Heart right ventricle (tissue), 16 donors: ENCODE measurements at regions not wholly inside any gene's neighbourhood (a gene's known extent, or its start where the extent isn't known, plus 50 kb on each side); places are given as distances from the start of the nearest gene placed in this dataset.
"Not testable (repeated sequence)": the region's sequence is repeated elsewhere in the genome, so short reads cannot be mapped to it uniquely, and the experiment has no call there.

ENCODE experiments used
- ATAC-seq, 8 donors: fragments of 200-7000 bp; cut with Tn5 transposase; one replicate each; pipeline ENCODE4 v1.9.1; 2020; ENCODE audit warnings: mild to moderate bottlenecking in 8 of 8, moderate library complexity in 8 of 8, moderate number of reproducible peaks in 1 of 8
- DNase-seq, 2 donors: peaks; one replicate each; pipeline ENCODE4 v3.0.0-alpha.2; 2020
- H3K27ac ChIP-seq, 10 donors: fragments of 200-600 bp; sonication (generic) in 2 of 10; one replicate each; pipeline versions ENCODE4 v1.5.0 to v1.8.0; 2020 to 2022; ENCODE audit warnings: mild to moderate bottlenecking in 3 of 10
- H3K27me3 ChIP-seq, 7 donors: fragments of 200-600 bp; one replicate each; pipeline ENCODE4 v1.8.0; 2021 to 2022; ENCODE audit warnings: mild to moderate bottlenecking in 2 of 7
- H3K36me3 ChIP-seq, 9 donors: fragments of 200-600 bp; sonication (generic) in 1 of 9; one replicate each; pipeline versions ENCODE4 v1.5.0 to v1.8.0; 2020 to 2022; ENCODE audit warnings: mild to moderate bottlenecking in 2 of 9
- H3K4me1 ChIP-seq, 9 donors: fragments of 200-600 bp; sonication (generic) in 1 of 9; one replicate each; pipeline versions ENCODE4 v1.5.0 to v1.8.0; 2020 to 2022; ENCODE audit warnings: mild to moderate bottlenecking in 4 of 9
- H3K4me3 ChIP-seq, 10 donors: fragments of 200-600 bp; sonication (generic) in 2 of 10; one replicate each; pipeline versions ENCODE4 v1.5.0 to v1.8.0; 2020 to 2022; ENCODE audit warnings: mild to moderate bottlenecking in 7 of 10, moderate library complexity in 2 of 10
- H3K9me3 ChIP-seq, 11 donors: fragments of 200-600 bp in 10 of 11; sonication (generic) in 2 of 11; one replicate each; pipeline versions ENCODE4 v1.5.0 to v1.8.0; 2013 to 2022; ENCODE audit warnings: mild to moderate bottlenecking in 2 of 11, control low read depth in 1 of 11, moderate library complexity in 1 of 11
- CTCF ChIP-seq, 9 donors: fragments of 200-600 bp; sonication (generic) in 2 of 9; IDR thresholded peaks; one replicate each; pipeline versions ENCODE4 v1.5.0 to v1.8.0; 2021 to 2022; ENCODE audit warnings: antibody characterized with exemption in 9 of 9, mild to moderate bottlenecking in 5 of 9, moderate library complexity in 1 of 9
- WGBS, 2 donors: extraction: QIAGEN DNeasy Blood & Tissue Kit; methylation state at CpG; one replicate each; pipeline ENCODE4 v1.1.7; 2013; ENCODE audit warnings: inconsistent platforms in 1 of 2; 5-methylcytosine and 5-hydroxymethylcytosine counted together
- intact Hi-C, 10 donors: fragments of 100-400 bp; cut with DNase I; formaldehyde crosslinking; loops; one replicate each; pipeline versions ENCODE4 v1.11.1 to v1.14.2; 2022
- donor health status: Arrhythmogenic right ventricular cardiomyopathy.
- donor health status: ischemic (EF 13 %, LVEDD 7.1; RV severe dilation, severe dysfunction).
- donor health status: healthy with polysubstance abuse.
- donor health status: DM: no; HTN: yes; CAD: no.
- donor health status: DM: no; HTN: no; CAD: no.
- donor health status: ischemic (EF 25% LVEDD 6.9; RV normal size, moderate dysfunction).
- donor health status: ischemic (EF 25% LVEDD 5.7; RV mildly dilated, moderate dysfunction).
- donor health status: healthy.
- donor health status: DM: yes; HTN: yes; CAD: no.
- donor health status: Ischemic cardiomyopathy.
- donor health status: ischemic (EF 35%, LVEDD 5.7; RV mildly dilated, moderate dysfunction).
- donor health status: nonischemic (EF 11% LVEDD 7.7; RV severe dilation, severe dysfunction).
- donor health status: DM: yes; HTN: yes; CAD: no.
- donor health status: PGD.
- donor health status: ischemic (EF 29% LVEDD 5.4; RV normal size, mild dysfunction).
- donor health status: nonischemic (EF 23%, LVEDD 6.1; RV moderate dilation, normal function).

GRCh38 chr5:63398346-63398745 is 563.9 kb downstream of the HTR1A start:
- no peak overlapping the region for H3K4me3 ChIP-seq
- no peak overlapping the region for H3K27ac ChIP-seq
- H3K36me3 ChIP-seq, result no peaks in the 10 kb centered on the region
- DNase-seq, result no peak
- no peaks in the 10 kb centered on the region for H3K4me1 ChIP-seq
- TF ChIP-seq CTCF (IDR thresholded peaks at IDR 0.05), result no peak
- 84% methylated on average over 1 of the region's 1 CpG for WGBS, 2 donors
- H3K27me3 ChIP-seq, result peaks cover 0 to 16% (median 0%) of the 10 kb centered on the region in 7 donors
- no peaks in the 10 kb centered on the region for H3K9me3 ChIP-seq
- intact Hi-C loops, result loop anchor here in 2 of 10 donors (10.0 kb wide), 2 partner anchors 426 to 566 kb away; partner anchors contain the start of gene HTR1A (in 1 of the 2)
- ATAC-seq, result no peak

- H3K27ac ChIP-seq, H3K4me1 ChIP-seq, DNase-seq, H3K4me3 ChIP-seq, intact Hi-C loops, ATAC-seq, H3K9me3 ChIP-seq, H3K27me3 ChIP-seq, H3K36me3 ChIP-seq: not testable (repeated sequence)
- WGBS, 2 donors, result 82 to 92% methylated on average over 5 of the region's 5 CpGs
Measured at GRCh38 chr5:63388188-63388587, 574.1 kb downstream of the HTR1A start.

GRCh38 chr5:63375851-63376250 is 586.4 kb downstream of the HTR1A start:
- no peaks in the 10 kb centered on the region for H3K4me1 ChIP-seq
- TF ChIP-seq CTCF (IDR thresholded peaks at IDR 0.05), result no peak
- intact Hi-C loops, result no loop called here
- DNase-seq (no peak), ATAC-seq (no peak)
- H3K9me3 ChIP-seq, result peaks cover 0 to 3% (median 0%) of the 10 kb centered on the region in 11 donors
- H3K27me3 ChIP-seq, result no peaks in the 10 kb centered on the region
- H3K36me3 ChIP-seq, result no peaks in the 10 kb centered on the region
- no peak overlapping the region for H3K27ac ChIP-seq
- WGBS, 2 donors, result 62 to 65% methylated on average over 6 of the region's 6 CpGs
- H3K4me3 ChIP-seq, result no peak overlapping the region

- no peak for DNase-seq
- H3K4me1 ChIP-seq, result no peaks in the 10 kb centered on the region
- H3K4me3 ChIP-seq, result no peak overlapping the region
- no peak for TF ChIP-seq CTCF (IDR thresholded peaks at IDR 0.05)
- no peak overlapping the region for H3K27ac ChIP-seq
- peaks cover 0 to 3% (median 0%) of the 10 kb centered on the region in 11 donors for H3K9me3 ChIP-seq
- no peak for ATAC-seq
- H3K27me3 ChIP-seq, result no peaks in the 10 kb centered on the region
- intact Hi-C loops, result no loop called here
- no peaks in the 10 kb centered on the region for H3K36me3 ChIP-seq
Measured at GRCh38 chr5:63374085-63374484, 588.2 kb downstream of the HTR1A start.

- no peak for ATAC-seq
- WGBS, 2 donors, result 59 to 76% methylated on average over 1 of the region's 1 CpG
- Histone ChIP-seq H3K9me3 (no peaks in the 10 kb centered on the region), H3K4me3 (no peak overlapping the region), H3K27me3 (no peaks in the 10 kb centered on the region), H3K36me3 (no peaks in the 10 kb centered on the region), H3K27ac (no peak overlapping the region), H3K4me1 (no peaks in the 10 kb centered on the region)
- no peak for TF ChIP-seq CTCF (IDR thresholded peaks at IDR 0.05)
- no peak for DNase-seq
- intact Hi-C loops, result no loop called here
Measured at GRCh38 chr5:63351164-63351563, 611.1 kb downstream of the HTR1A start.
